Muscle of arm (tissue), 1 donor: ENCODE measurements at regions not wholly inside any gene's neighbourhood (a gene's known extent, or its start where the extent isn't known, plus 50 kb on each side); places are given as distances from the start of the nearest gene placed in this dataset.
A peak's percentile ranks its signal among the peaks of the same experiment; 100 is the strongest.

Experiments
- DNase-seq: peaks from one replicate; pipeline ENCODE4 v3.0.0-alpha.2; 2013

DNA sequence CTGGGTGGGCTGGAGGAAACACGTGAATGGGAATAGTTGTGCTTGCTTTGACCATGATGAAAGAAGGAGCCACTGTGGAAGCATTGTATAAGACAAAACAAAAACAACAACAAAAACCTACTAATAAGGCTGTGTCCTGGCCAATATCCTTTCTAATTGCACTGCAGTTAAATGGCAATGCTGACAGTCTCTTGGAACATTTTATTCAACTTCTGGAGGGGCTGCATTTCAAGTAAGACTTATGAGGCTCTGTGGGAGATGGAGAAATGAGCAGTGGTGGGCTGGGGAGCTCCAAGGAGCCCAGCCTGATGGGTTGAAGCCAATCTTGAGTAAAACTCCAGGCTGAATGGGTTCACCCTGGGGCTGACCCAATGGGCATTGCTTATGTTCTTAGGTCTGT, 99.8 kb upstream of the ROPN1 start:
- DNase-seq: no peak

DNA sequence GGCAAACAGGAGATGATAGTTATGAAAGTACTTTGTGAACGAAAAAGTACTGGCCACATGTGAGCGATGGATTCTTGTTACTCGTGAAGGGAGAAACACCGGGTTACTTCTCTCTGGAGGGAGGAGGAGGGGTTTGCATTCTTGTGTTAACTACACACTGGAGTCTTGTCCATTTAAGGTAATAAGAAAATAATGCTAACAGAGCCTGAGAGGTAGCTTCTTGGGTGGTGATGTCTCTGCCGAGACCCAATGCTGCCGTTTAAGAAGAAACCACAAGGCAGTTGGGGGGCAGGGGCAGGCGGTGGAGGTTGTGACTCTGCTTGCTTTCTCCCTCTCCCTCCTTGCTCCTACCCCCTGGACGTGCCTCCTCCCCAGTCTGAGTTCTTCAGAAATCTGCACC, 100.9 kb upstream of the ROPN1 start:
- no peak for DNase-seq

DNA sequence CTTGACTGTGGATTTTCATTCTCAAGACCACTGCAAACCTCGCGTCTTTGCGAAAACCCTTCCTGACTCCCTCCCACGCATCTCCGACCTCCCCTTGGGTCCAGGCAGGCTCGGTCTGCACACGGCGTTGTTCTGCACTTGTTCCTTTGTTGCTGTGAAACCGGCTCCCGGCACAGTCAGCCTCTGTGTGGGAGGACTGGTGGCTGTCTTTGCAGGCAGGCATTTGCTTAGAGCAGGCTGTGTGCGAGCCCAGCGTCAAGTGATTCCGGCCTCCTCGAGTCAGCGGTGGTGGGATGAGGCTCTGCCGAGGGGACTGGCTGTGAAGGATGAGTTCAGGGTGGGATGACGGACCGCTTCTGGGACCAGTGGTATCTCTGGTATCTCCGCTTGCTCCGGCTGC, 102.6 kb upstream of the ROPN1 start:
- DNase-seq: no peak

DNA sequence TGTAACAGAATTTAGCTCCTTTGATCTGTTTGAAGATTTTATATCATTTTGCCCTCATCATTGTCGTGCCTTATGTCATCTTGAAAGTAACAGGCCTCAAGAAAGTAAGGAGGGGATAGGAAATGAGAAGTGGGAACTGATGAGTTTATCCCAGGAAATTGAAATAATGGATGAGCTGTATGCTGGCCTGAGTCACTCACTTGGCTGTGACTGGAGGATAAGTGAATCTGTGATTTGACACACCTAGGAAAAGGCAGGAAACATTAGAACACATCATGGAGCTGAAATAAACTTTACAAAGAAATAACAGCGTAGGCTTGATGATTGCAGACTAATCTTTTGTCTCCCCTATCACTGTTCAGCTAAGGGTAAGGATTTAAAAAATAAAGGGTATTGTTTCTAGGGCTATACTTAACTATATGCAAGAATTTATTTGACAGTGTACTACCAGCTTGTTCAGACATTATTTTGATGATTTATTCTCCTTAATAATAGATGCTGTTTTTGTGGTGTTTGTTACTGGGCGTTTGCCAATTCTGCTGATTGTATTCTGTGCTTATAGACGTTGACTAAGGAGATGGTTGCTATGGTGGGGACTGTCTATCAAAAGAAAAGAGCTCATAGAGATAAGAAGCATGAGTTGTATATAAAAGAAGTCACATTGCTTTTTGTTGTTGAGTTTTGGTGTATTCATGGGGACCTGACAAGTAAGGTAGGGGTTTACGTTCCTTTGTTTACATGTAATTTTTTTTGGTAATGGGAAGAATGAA, 105.6 kb upstream of the ROPN1 start:
- DNase-seq: no peak

DNA sequence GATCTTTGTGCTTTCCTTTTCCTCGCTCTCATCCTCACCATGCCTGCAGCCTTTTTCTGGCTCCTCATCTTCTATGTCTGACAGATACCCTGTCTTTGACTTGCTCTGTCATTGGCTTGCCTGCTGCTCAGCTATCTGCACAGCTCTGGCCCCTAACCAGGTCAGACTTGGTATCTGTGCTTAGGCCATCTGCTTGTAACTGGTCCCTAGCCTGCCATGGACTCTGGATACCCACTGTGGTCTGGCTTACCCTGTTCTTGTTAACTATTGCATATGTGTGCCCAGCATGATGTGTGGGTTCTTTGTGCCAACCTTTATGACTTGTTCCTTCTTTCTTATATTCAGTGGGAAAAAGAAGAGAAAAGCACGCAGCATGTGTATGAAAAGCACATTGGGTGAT, 109.7 kb upstream of the ROPN1 start:
- DNase-seq: no peak

DNA sequence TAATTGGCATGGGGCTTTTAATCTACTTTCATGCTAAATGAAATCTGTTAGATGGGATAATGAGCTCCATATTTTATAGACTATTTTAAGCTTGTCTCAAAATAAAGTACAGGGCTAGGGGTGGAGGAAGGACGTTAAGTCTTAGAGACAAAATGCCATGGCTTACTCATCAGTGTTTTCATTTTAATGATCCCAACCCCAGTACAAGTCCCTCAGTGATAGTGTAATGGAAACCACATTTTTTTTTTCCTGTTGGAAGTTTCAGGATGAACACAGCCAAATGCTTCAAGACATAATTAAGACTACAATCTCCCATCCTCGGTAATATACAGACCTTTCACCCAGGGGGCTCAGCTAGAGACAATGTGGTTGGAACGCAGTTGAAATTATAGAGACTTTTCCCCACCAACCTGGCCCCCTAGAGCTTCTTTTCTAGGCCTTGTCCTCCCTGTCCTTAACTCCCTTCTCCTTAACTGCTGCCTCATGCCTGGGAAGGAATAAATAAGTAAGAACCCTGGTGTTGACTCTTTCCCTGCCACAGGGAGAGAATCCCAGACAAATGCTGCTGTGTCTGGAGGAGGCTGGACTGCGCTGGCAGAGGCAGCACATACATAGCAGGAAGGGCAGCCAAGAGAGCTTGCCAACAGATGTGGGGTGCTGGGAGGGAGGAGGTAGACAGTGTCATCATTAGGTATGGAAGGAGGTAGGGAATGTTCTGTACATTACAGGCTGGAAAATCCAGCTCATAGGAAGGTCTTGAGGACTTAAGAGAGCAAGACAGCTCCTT, 115.4 kb upstream of the ROPN1 start:
- DNase-seq: peak; percentile 13

DNA sequence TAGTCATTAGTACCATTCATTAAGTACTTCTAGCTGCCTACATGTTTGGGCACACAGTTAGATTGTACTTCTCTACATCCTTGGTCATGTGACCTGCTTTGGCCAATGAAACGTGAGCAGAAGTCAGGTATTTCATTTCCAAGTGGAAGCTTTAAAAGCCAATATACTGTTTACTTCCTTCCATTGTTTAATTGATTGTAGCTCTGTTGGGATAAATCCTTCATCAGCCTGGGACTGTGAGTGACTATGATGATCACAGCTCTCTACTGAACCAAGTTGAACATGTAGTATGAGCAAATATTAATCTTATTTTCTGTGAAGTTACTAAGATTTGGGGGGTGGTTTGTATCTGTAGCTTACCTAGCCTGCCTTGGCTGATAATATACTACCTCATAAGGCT, 116.5 kb upstream of the ROPN1 start:
- DNase-seq: no peak

DNA sequence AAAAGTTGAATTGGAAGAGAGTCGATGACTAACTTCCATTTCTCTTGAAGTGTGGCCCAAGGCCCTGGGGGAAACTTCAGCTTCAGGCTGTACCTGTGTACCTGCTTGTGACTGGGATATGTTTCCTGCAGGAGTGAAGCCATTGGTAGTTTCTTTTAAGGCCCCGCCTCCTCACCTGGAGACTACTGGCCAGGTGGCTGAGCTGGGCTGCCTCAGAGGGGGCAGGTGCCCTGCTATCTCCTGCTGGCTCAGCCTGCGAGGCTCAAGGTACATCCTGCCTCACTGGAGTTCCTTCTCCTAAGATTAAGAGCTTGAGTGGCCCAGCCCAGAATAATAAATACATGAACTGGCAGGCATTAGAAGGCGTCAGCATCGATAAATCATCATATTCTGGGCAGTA, 121.6 kb upstream of the ROPN1 start:
- DNase-seq: no peak

DNA sequence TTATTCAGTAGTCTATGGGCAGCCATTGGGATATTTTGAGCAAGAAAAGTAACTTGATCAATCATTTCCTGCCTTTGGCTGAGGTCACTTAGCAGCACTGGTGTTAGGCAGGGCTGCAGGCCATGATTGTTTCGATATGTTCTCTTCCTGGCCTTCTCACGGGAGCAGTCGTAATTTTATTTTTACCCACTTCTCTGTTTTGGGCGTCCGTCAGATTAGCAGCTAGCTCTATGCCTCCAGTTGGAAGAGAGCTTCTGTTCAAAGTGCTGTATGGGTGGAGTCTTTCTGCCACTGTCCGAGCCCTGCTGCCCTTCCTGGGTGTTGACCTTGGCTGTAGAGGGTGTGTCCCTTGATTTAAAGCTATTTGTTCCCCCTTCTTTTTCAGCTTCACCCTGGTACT, 123.4 kb upstream of the ROPN1 start:
- DNase-seq: no peak

DNA sequence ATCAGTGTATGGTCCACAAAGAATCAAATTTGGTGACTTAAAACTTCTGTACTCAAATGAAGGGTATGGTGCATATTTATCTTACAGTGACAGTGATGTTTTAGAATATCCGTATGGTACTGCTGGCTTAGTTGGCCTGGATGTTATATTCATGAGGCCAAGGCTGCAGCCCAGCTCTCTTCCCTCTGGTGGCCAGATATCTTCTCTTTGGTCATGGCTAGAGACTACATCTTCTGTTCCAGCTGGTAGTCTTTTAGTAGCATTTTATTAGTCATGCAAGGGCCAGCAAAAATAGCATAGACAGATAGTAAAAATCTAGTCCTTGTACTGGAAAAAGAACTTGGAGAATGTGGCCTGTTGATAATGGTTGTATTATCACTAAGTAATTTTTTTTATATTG, 124.0 kb upstream of the ROPN1 start:
- DNase-seq: no peak

DNA sequence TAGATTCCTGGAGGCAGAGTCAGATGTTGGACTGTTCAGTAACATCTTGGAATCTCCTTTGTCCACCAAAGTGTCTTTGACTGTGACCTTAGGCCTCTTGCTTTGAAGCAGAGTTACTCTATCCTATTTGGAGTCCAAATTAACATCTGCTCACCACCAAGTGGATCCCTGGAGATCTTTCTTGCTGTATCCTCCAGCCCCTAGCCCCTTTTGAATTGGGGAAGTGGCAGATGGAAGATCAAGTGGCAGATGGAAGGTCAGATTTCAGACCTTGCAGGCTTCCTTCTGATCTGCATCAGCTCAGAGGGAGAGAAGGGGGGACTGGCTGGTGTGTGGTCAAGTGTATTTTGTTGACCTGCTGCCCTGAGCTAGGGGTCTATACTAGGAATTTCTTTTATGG, 125.0 kb upstream of the ROPN1 start:
- DNase-seq: no peak

DNA sequence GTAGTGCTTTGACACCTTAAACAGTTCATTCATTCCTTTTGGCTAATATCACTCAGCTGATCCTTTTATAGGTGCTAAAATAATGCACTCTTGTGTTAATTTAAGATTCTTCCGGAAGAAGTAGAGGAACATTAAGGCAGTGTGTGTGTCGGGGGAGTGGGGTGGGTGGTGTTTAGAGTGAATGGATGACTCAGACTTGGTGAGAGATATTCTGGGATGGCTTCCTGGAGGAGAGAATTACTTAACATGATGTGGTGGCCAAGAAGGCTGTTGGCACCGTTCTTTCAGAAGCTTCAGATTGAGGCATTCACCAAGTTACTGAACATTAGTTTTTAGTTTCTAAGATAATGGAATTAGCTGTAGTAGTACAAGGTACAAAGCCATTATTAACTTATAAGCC, 125.6 kb upstream of the ROPN1 start:
- no peak for DNase-seq

DNA sequence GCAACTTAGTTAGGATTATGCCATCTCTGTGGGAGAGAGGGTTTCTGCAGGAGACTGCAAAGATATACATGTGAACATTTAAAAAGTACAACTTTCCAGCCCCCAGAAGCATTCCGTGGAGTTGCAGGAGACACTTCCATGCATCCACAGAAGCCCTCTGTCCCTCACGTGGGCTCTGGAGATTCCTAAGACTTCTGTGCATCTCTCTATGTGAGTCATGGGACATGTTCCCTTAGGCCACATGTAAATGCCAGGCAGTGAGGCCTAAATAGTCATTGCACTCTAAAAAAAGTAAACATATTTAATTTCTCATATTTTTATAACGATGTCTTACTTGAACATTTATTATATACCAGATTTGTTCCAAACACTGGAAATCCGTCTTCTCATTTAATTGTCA, 126.5 kb upstream of the ROPN1 start:
- no peak for DNase-seq

DNA sequence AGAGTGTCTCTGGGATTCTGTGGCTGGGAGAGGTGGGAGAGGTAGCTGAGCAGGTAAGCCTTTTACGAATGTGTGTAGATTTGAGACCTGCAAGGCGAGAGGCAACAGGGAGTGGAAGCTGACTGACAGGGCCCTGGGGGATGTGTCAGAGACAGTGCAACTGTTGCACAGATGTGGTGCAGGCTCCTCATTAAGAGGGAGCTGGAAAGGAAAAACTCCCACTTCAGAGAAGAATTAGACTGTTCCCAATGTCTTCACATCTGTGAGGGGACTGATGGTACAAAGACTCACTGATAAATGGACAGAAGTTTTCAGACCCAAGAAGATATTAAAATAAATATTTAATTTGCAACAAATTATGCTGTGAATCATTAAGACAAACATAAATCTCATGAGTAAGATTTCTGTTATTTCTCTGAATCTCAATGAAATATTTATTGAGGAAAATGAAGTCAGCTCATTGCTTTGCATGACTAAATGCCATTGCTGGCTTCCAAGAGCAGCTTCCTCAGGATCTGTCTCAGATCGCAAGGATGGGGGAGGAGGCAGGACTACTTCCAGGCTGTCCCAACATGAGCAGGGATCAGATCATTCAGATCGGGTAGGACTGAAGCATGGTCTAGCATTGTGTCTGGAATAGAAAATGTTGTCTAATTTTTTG, 127.3 kb upstream of the ROPN1 start:
- no peak for DNase-seq

DNA sequence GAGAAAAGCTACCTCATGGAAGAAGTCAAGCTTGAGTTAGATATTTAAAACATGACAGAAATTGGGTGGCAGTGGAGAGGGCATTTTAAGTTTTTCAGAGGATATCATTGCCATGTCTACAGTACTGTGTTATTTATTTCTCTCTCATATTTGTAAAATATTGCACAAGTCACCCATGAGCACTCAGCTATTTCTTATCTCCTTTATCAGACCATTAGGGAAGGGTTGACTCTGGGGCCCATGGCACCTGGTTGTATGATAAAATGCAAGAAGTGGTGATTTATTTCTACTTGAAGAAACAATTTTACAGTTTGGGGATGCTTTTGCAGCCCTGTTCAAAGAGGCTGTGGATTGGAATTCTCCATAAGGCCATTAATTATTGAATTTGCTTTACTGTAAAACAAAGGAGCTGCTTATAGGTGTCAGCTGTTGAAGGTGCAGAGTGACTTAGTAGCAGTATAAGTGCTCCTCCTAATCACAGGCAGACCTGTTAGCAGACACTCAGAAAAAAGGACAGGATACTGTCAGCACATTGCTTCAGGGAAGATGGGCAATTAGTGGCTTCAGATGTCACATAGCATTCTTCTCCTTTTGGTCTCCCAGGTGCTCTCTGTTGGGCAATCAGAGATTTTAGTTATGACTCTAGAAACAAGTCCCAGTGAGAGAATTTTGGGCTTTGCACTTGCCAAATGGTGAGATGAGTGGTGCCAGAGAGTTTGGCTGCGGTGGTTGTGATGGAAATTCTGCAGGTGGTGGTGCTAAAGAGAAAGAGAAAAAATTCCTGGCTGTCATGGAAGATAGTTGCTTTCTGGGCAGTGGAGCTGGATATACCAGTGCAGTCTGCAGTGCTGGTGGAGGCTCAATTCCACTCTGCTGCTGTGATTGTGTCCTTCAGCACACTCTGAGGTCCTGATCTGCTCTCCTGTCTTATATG, 129.7 kb upstream of the ROPN1 start:
- no peak for DNase-seq

DNA sequence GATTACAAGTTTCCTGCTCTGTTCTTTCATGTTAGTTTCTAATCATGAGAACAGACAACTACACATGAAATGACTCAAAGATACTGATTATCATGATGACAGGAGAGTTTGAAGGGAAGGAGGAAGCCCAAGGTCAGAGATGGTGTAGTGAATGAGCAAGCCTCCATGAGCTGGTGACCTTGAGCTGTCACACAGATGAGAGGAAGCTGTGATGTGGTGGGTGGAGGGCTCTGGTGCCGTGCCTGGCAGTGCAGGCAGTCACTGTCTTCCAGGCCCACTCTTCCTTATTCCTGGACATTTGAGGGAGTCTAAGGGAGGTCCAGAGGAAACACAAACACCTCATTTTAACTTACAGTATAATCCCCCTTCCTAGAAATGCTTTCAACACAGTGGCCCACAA, 133.4 kb upstream of the ROPN1 start:
- DNase-seq: no peak

DNA sequence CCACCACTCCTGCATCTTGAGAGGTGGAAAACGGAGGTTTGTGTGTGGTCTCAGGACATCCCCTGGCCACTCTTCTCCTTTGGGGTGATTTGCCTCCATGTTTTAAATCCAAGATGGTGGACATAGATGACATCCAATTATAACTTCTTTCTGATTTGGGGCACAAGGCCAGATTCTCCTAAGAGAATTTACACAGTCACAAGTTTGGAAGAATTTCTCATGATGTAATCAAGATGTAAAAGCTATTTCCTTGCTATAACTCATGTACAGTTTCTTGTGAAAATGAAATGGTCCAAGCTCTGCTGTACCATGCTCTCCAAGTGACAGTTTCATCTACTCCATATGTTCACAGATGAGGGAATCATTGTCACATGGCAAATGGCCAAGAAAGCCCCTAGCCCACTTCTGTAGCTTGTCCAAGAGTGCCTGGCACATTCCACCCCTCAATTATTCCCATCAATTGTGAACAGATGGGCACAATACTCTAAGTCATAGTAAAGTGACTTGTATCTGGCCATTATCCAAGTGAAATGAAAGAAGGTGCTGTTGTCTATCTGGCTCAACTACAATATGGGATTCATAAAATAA, 134.6 kb upstream of the ROPN1 start:
- DNase-seq: no peak

DNA sequence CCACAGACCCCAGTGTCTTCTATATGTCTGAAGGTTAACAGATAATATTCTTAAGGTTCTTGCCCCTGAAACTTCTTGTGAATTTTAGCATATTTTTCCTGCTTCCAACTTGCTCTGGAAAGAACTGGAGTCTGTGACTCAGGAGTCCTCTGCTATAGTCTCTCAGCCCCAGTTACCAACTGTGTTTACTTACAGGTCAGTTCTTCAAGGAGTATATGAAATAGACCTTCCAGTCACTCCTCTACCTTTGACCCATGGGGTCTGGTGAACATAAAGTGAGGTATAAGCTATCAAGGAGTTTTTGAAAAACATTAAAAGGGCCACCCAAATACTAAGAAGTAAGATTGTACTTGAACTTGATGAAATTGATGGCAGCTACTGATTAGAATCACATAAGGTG, 139.2 kb upstream of the ROPN1 start:
- no peak for DNase-seq

DNA sequence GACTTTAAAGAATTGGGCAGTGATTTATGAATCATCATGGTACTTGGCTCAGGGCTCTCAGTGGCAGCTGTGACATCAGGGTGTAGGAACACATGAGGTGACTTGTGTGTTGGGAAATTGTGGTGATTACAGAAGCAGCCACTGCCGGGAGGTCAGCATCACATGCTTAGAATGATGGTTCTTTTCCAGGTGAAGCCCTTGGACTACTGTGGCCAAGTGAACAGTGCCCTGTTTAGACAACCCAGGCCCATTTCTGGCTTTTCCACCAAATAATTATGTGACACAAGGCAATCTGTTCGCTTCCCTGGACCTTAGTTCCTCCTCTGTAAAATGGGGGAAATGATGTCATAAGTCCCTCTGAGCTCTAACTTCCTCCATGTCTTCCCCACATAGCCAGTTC, 139.7 kb upstream of the ROPN1 start:
- DNase-seq: no peak

DNA sequence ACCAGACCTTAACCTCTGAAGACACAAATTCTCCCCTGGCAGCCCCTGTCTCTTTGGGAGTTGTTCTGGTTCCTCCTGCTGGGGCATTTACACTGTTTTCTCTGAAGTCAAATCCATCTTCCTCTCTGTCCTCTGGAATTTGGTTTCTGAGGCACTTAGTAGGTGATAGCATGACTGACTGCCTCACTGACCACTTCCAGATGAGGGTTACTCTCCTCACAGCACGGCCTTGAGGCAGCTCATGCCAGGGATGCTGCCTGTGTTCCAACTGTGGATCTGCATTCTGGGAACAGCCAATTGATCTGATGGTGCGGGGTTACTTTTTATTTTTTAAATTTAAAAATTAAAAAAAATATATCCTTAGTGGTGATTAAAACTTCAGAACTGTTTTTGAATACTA, 140.9 kb upstream of the ROPN1 start:
- no peak for DNase-seq

DNA sequence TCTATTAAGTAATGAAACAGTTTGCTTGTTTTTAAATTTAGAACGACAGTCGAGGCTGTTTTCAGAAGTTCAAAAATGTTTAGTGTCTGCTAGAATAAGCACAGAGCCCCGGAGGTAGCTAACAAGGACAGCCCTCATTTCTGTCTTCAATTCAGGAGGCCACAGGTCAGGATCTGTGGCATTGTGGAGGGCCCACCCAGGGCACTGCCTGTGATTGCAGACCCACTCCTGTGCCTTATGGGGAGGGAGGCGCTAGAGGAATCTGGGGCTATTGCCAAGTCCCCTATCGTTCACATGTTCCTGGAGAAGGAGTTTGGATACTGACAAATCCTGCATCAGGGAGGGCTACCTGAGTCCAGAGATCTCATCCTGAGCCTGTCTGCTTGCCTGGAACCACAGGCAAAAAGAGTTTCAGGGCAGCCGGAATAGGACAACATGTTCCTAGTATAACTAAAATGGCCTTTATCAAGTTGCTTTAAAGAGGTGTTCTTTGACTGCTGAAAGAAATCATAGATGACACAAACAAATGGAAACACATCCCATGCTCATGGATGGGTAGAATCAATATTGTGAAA, 141.5 kb upstream of the ROPN1 start:
- no peak for DNase-seq
